A673 (cell line): ENCODE measurements at regions not wholly inside any gene's neighbourhood (a gene's known extent, or its start where the extent isn't known, plus 50 kb on each side); places are given as distances from the start of the nearest gene placed in this dataset.

Experiments used
- BruUV-seq: library from RNA; stranded (reverse); fragments of 400-500 nt; replicated peaks from 2 replicates; lab custom pipeline; 2021; lab: Mats Ljungman, UMichigan
- CTCF ChIA-PET: fragments of 300-600 bp; sonication (Branson Sonifier 250); formaldehyde crosslinking; loops from one replicate; lab custom pipeline; 2022; ENCODE audit warnings: antibody characterized with exemption; lab: Charles Lee
- POLR2A ChIA-PET: fragments of 300-600 bp; sonication (Branson Sonifier 250); formaldehyde crosslinking; loops from one replicate; lab custom pipeline; 2022; ENCODE audit warnings: antibody characterized with exemption; ENCODE audit not compliant: low non-redundant PET; lab: Charles Lee
- DNase-seq: peaks from one replicate; pipeline ENCODE4 v3.0.0-alpha.2; 2015; ENCODE audit warnings: low spot score
- H3K27ac ChIP-seq: fragments of 200-600 bp; sonication (generic); 2 replicates; pipeline ENCODE4 v1.5.1; 2016; ENCODE audit warnings: mixed run types, low read depth, mild to moderate bottlenecking, mixed read lengths, antibody characterized with exemption, low read length; ENCODE audit not compliant: poor library complexity, severe bottlenecking
- H3K27me3 ChIP-seq: fragments of 200-600 bp; sonication (generic); replicated peaks from 2 replicates; pipeline ENCODE4 v1.6.1; 2017; ENCODE audit warnings: mixed run types, low read depth, mild to moderate bottlenecking, mixed read lengths, antibody characterized with exemption, low read length; ENCODE audit not compliant: insufficient read depth, poor library complexity
- H3K36me3 ChIP-seq: fragments of 200-600 bp; sonication (generic); 2 replicates; pipeline ENCODE4 v1.6.1; 2016; ENCODE audit warnings: mixed run types, mild to moderate bottlenecking, mixed read lengths, antibody characterized with exemption, low read length; ENCODE audit not compliant: insufficient read depth, poor library complexity, severe bottlenecking
- H3K4me1 ChIP-seq: fragments of 200-600 bp; sonication (generic); 2 replicates; pipeline ENCODE4 v1.6.1; 2017; ENCODE audit warnings: mixed run types, mild to moderate bottlenecking, mixed read lengths, antibody characterized with exemption, low read length; ENCODE audit not compliant: insufficient read depth, poor library complexity, severe bottlenecking
- H3K4me3 ChIP-seq: fragments of 200-600 bp; sonication (generic); 2 replicates; pipeline ENCODE4 v1.5.1; 2016; ENCODE audit warnings: low read depth, mixed run types, mild to moderate bottlenecking, mixed read lengths, low read length; ENCODE audit not compliant: poor library complexity, severe bottlenecking
- H3K9me3 ChIP-seq: fragments of 200-600 bp; sonication (generic); 2 replicates; pipeline ENCODE4 v1.6.1; 2016; ENCODE audit warnings: mixed run types, low read depth, mild to moderate bottlenecking, mixed read lengths, antibody characterized with exemption, low read length; ENCODE audit not compliant: poor library complexity, severe bottlenecking
- CTCF ChIP-seq: fragments of 300-800, 200-600 bp; sonication (generic); conservative IDR thresholded peaks from 2 replicates; pipeline ENCODE4 v1.5.1; 2017; ENCODE audit warnings: low read depth, mild to moderate bottlenecking, antibody characterized with exemption, low read length, moderate library complexity, mixed read lengths
- EZH2 ChIP-seq: fragments of 200-600 bp; sonication (generic); IDR thresholded peaks from 2 replicates; pipeline ENCODE4 v1.6.1; 2017; ENCODE audit warnings: borderline replicate concordance, low read depth, mild to moderate bottlenecking, mixed read lengths, antibody characterized with exemption, low read length; ENCODE audit not compliant: poor library complexity, severe bottlenecking
- intact Hi-C: fragments of 100-400 bp; cut with micrococcal nuclease; formaldehyde crosslinking; loops from one replicate; pipeline ENCODE4 v1.10.0; 2022; ENCODE audit not compliant: unreplicated experiment

GRCh38 chr3:88416436-88416835 is 266.7 kb downstream of the C3orf38 start:
- no TSS peak for BruUV-seq
- TF ChIP-seq CTCF: no peak
- ChIA-PET POLR2A (no interaction called here), CTCF (no interaction called here)
- Histone ChIP-seq H3K27ac (no peak overlapping the region), H3K36me3 (no peaks in the 10 kb centered on the region), H3K4me3 (no peak overlapping the region), H3K9me3 (no peaks in the 10 kb centered on the region), H3K4me1 (no peaks in the 10 kb centered on the region), H3K27me3 (no peaks in the 10 kb centered on the region)
- no peak for DNase-seq
- intact Hi-C loops: no loop called here

GRCh38 chr3:88418219-88418618 is 268.5 kb downstream of the C3orf38 start:
- no peaks in the 10 kb centered on the region for H3K9me3 ChIP-seq
- no peak overlapping the region for H3K4me3 ChIP-seq
- no peak for DNase-seq
- CTCF ChIA-PET: no interaction called here
- TF ChIP-seq CTCF (no peak), EZH2 (no peak)
- H3K36me3 ChIP-seq: no peaks in the 10 kb centered on the region
- POLR2A ChIA-PET: no interaction called here
- H3K27ac ChIP-seq: no peak overlapping the region
- no peaks in the 10 kb centered on the region for H3K27me3 ChIP-seq
- H3K4me1 ChIP-seq: no peaks in the 10 kb centered on the region
- BruUV-seq: no TSS peak
- intact Hi-C loops: no loop called here

GRCh38 chr3:88433568-88433967 is 283.8 kb downstream of the C3orf38 start:
- Histone ChIP-seq H3K4me3 (no peak overlapping the region), H3K27ac (no peak overlapping the region), H3K9me3 (no peaks in the 10 kb centered on the region), H3K36me3 (no peaks in the 10 kb centered on the region), H3K4me1 (no peaks in the 10 kb centered on the region), H3K27me3 (no peaks in the 10 kb centered on the region)
- ChIA-PET POLR2A (no interaction called here), CTCF (no interaction called here)
- TF ChIP-seq EZH2: no peak
- peak; percentile 5 for DNase-seq
- intact Hi-C loops: no loop called here
- BruUV-seq: no TSS peak

GRCh38 chr3:88434001-88434400 is 284.2 kb downstream of the C3orf38 start:
- no TSS peak for BruUV-seq
- Histone ChIP-seq H3K4me3 (no peak overlapping the region), H3K36me3 (no peaks in the 10 kb centered on the region), H3K27me3 (no peaks in the 10 kb centered on the region), H3K4me1 (no peaks in the 10 kb centered on the region), H3K9me3 (no peaks in the 10 kb centered on the region), H3K27ac (no peak overlapping the region)
- ChIA-PET POLR2A (no interaction called here), CTCF (no interaction called here)
- TF ChIP-seq CTCF: no peak
- TF ChIP-seq EZH2: no peak
- no peak for DNase-seq
- intact Hi-C loops: no loop called here
